ENCODE measurements at regions not wholly inside any gene's neighbourhood (a gene's known extent, or its start where the extent isn't known, plus 50 kb on each side); places are given as distances from the start of the nearest gene placed in this dataset.

DNA sequence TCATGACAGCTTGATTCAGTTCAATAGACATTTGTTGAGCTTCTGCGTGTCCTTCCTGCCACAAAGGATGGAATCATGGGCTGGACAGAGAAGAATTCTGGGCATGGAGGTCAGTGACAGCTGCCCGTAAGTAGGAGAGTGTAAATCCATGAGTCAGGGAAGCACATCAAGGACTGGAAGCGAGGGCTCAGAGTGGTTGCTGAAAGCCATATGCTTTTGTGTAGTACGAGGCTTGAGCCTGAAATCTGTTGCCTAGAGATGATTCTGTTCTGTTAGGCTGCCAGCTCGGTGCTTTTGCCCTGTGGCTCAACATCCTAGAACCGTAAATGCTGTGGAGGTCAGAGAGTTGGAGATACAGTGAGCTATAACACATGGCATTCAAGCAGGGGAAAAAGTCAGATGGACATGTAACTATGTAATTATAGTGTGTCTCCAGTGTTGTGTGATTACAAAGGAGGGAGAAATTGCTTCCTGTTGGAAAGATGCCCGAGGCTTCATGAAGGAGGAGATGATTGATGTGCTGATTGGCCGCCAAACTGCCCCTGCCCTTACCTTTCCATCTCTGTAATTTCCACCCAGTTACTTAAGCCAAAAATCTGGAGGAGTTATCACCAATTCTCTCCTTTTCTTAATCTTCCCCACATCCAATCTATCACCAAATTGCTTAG, 92.8 kb upstream of the CACNA1E start:
- no peak for DNase-seq (ENCODE audit: low read depth)

DNA sequence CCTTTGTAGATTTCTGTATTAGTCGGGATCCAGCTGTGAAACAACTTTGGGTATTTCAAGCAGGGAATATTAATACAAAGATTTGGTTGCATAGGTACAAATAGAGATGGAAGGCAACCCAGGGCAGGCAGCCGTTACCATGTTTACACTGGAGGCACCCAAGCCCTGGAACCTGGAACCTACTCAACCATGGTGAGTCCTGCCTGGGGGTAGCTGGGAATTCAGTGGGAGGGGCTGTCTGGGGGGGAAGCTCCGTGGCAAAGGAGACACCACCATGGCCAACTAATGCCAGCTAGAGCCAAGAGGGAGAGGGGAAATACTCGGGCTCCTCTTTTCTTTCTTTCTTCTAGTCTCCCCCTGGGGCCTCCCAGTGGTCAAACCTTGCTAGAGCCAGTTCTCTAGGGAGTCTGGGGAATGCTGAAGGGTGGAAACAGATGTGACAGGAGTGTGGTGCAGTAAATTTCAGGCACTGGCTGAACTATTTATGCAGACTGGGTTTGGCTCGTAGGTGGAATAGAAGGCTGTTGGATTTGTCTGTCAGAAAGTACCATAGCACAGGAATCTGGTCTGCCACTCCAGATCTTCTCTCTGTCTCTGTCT, 91.9 kb upstream of the CACNA1E start:
- no peak for DNase-seq (ENCODE audit: low read depth)

DNA sequence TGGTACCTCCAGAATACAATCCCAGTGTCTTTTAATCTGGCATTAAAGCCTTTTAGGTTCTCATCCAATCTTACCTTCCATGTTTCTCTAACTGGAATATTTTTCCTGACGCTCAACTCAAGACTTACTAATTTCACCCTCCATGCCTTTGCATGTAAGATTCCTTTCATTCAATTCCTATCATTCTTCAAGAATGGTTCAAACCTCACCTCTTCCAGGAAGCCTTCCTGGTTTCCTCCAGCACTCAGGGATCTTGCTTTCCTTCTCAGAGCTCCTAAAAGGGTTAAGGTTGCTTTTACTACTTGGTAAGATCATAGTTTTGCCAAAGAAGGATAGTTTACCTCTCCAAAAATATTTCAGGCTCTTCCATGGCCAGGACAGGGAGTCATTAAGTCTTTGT, 91.2 kb upstream of the CACNA1E start:
- no peak for DNase-seq (ENCODE audit: low read depth)

DNA sequence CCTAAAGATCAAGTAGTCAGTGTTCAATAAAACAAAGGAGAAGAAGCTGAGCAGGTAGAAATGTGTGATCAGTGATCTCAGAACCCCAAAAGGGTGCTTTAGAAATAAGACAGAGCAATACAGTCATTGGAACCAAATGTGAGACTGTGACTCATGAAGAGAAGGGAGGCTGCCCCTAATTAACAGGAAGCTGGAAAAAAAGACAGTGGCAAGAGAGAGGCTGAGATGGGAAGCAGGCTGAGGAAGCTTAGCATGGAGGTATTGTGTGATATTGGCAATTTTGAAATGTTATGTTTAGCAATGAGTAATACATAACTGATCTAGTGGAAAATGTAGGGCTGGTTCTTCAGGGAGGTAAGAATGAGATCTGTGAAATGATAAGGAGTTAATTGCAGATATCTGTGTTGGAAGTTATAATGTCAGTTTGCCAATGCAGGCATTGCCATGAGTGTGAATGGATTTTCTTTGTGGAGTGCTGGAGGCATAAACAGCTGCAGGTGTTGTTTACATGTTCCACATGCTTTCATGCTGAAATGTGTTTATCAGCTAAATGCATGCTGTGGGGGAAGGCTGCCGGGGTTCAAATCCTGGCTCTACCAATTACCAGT, 90.6 kb upstream of the CACNA1E start:
- DNase-seq (ENCODE audit: low read depth), result no peak

DNA sequence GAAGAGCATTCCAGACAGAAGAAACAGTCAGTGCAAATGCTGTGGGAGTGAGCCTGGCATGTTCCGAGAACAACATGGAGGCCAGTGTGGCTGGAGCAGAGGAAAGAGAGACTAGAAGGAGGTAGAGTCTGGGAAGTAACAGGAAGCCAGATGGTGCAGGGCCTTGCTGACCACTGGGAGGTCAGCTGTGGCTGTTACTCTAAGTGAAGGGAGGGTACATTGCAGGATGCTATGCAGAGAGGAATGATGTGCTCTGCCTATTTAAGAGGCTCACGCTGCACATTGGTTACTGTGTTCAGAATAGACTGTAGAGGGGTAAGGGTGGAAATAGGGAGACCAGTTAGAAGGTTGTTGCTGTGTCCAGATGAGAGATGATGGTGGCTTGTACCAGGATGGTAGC, 88.6 kb upstream of the CACNA1E start:
- DNase-seq (ENCODE audit: low read depth), result no peak

DNA sequence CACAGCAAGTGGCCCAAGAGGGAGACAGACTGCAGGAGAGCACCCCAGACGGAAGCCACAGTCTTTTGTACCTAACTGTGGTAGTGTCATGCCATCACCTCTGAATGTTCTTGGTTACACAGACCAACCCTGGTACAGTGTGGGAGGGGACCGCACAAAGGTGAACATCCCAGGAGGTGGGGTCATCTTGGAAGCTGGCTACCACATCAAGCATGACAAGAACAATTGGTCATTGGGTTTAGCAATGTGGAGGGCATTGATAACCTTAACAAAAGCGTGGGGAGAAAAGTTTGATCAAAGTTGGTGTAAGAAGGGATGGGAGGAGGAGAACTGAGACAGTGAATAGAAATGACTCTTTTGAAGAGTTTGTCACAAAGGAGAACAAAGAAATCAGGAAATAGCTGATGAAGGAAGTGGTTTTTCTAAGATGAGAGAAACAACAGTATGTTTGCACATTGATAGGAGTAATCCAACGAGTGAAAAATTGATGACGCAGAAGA, 87.1 kb upstream of the CACNA1E start:
- DNase-seq (ENCODE audit: low read depth), result no peak

DNA sequence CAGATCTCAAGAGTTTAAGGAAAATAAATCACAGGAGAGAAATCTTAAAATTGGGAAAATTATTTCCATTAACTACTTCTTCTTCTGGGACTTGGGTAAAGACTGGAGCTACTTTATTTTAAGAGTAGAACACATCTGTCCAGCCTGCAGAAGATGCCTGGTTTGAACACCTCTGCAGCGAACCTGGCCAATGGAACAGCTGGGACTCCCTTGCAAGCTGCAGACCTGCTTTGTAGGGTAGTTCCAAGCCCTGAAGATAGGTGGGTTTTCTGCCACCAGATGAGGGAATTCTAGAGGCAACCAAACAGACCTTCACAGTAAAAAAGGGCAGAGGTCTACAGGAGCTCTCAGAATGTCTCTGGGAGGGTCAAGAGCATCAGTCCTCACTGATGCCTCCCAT, 86.5 kb upstream of the CACNA1E start:
- DNase-seq (ENCODE audit: low read depth), result no peak

DNA sequence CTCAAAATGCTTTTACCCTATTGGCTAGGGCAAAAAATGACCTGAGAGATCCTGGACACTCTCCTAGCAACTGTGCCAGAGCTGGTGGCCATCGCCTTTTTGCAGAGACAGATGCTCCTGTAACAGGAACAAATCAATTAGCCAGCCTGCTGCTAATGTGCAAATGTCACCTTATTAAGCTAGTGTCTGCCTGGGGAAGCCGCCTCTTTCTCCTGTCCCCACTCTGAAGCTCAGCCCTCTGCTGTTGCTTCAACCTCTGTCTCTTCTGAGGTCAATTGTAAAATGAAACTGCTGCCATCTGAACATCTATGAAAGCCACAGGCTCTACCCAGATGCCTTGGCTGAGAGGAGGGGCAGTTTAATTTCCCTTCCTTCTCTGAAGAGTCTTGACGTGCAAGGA, 85.5 kb upstream of the CACNA1E start:
- DNase-seq (ENCODE audit: low read depth), result no peak

DNA sequence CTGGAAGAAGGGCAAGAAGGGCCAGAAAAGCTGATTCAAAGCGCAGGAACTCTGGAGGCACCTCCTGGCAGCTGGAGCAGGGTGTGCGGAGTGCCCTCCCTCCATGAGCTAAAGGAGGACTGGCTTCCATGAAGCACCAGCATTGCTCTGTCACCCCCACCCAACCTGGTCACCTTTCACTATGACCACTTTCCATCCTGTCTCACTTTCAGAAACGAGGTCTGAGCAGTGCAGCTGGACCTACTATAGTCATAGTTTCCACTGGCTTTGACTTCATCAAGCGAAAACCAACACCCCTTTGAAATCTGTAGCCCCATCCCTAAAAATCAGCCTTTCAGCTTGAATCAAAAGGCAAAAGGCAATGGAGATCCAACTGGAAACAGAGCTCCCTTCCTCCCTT, 84.8 kb upstream of the CACNA1E start:
- DNase-seq (ENCODE audit: low read depth), result no peak

DNA sequence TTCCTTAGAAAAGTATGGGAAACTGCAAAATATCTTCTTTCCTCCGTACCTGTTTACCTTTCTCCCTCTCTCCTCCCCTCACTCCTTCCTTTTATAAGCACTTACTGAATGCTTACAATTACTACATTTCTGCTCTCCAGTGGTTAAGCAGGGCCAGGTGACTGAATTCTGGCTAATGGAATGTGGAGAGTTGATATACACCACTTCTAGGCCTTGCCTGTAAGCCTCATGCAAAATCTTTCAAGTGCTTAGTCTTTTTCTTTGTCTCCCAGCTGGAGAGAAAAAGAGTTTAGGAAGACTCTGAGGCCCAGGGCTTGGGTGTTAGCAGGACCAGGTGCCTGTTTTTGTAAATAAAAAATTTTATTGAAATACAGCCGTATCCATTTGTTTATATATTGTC, 77.7 kb upstream of the CACNA1E start:
- no peak for DNase-seq (ENCODE audit: low read depth)

DNA sequence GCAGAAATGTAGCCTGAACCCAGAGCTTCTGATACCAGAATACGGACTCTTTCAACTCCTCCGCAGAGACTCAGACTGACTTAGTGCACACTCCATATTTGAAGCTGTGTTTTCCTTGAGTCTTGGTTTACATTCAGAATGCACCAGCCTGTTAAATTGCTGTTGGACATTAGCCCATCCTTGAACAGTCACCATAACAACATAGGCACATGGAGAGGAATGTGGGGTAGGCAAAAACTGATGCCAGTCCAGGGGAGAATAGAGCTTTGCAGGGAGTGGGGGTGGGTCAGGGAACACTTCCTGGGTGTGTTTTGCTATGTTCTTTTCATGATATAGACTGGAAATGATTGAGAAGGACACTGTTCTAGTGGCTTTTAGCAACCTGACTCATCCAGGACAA, 76.3 kb upstream of the CACNA1E start:
- no peak for DNase-seq (ENCODE audit: low read depth)

DNA sequence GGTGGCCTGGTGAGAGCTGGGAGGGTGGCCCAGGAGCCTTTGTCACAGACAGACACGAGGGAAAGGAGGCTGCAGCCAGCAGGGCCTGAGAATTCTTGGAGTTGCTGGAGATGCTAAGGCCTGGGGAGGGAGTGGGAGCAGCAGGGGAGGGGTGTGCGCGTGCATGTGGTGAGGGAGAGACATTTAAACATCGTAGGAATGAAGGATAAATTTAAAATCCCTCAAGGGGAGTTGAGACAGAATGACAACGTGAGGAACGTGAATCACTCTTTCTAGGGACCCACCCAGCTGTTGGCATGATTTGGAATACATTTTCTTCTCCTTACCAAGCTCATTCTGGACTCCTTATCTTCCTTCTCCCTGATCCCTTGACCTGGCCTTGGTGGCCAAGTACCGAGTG, 73.3 kb upstream of the CACNA1E start:
- DNase-seq (ENCODE audit: low read depth), result no peak

DNA sequence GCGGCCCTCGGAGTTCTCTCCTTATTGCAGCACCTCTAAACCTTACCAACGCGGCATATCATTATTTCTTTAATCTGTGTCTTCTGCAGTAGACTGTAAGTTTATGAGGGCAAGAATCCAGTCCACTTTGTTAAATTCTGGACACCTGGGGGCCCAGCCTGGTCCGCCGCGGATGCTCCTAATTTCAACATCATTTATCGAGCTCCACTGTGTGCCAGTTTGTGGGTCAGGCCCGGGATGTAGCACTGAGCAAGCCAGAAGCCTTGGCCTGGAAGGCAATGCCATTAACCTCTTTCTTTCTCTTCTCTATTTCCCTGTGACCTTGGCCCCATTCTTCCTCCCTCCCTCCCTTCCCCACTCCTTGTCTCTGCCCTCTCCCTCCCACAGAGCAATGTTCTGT, 70.6 kb upstream of the CACNA1E start:
- DNase-seq (ENCODE audit: low read depth), result no peak

DNA sequence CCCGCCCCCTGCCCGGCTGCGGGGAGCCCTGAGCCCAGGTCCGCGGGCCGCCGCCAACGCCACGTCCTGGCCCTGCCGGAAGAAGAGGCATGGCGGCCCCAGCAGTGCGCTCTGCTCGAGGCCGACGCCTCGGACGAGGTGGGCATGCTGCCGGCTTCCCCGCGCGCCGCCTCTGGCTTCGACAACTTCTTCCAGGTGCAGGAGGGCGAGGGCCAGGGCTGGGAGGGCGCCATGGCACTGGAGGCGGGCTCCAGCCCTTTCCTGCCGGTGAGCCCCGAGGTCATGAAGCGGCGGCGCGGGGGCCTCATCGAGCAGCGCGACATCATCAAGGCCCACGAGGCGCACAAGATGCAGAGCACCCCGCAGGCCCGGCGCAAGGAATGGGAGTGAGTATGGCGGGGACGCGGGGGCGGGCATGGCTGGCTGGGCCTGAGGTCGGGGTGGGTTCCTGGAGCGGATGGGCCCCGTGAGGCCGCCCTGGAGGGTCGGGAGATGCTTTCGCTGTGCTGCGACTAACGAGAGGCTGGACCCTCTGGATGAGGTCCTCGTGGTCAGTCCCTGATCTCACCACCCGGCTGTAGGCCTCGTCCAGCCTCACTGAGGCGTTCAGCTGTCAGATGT, 70.0 kb upstream of the CACNA1E start:
- DNase-seq (ENCODE audit: low read depth), result no peak

DNA sequence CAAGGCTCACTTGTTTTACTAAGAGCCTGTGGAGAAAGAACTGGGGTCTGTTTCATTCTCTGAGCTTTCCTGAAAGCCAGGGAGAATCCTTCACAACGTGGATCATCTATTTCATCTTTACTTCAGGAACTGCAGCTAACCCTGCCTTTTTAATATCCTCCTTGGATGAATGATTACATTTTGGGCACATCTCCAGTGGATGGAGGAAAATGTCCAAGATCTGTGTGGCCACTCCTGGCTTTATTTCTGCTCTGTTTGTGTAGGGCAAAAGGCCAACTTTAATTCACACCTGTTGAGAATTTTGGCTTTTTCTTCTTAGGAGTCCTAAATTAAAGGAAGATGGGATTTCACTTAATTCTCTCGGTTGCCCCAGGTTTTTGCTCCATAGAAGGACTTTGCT, 69.5 kb upstream of the CACNA1E start:
- DNase-seq (ENCODE audit: low read depth), result no peak

DNA sequence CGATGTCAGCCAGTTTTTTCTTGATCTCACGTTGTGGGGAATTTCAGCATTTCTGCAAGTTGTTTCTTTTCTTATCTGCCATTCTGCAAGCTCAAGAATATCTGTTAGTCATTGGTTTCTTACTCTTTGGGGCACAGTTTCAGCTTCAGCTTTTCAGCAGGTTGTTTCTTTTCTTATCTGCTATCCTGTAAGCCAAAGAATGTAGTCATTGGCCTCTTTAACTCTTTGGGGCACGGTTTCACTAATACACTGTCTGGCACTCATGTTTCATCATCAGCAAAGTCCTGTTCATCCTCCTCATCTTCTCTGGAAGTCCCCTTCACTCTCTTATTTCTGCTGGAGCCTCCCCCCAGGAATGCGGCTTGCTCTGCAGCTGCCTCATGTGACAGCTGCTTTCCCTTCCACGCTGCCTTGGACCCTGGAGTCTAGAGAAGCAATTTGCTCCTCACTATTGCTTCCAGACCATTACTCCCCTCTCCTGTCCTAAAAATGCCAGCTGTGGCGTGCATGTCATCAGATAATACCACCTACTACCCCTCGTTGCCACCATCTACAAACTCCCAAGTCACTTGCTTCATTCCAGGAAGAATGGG, 67.0 kb upstream of the CACNA1E start:
- no peak for DNase-seq (ENCODE audit: low read depth)

DNA sequence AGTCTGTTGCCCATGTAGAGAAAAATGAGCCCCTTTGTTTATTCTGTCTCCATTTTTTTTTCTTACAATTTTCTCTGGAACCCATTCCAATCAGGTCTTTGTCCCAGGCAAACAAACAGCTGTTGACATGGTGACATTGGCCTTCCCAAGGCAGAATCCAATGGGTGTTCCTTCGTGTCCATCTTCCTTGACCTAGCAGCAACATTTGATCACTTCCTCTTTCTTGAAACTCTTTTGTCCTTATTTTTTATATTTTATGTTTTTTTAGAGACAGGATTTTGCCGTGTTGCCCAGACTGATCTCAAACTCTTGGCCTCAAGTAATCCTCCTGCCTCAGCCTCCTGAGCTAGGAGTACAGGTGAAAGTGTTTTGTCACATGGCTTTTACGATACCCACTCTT, 65.4 kb upstream of the CACNA1E start:
- no peak for DNase-seq (ENCODE audit: low read depth)

DNA sequence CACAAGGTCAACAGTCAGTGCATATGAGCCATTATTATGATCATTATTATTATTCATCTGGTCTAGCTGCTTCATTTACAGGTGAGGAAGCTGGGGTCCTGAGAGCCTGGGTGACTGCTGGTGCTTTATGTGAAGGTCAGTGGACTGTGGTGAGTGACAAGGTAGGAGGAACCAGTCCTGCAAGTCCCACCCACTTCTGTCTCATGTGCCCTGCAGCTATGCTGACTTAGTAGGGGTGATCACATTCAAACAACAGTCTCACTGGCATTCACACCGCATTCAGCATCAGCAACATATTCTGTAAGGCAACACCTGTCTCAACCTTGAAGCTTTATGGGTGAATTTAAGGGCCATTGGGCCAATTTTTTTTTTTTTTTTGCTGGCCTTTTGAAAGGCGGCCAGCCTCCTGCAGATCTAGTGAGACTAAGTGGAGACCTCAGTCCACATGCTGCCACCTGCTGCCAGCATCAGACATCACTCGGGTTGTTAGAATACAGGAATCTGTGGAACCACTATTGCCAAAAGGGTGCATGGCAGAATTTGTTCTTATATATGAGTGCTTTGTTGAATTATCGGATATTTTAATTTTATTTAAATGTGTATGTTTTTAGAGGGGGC, 59.9 kb upstream of the CACNA1E start:
- DNase-seq (ENCODE audit: low read depth), result peak; percentile 4

DNA sequence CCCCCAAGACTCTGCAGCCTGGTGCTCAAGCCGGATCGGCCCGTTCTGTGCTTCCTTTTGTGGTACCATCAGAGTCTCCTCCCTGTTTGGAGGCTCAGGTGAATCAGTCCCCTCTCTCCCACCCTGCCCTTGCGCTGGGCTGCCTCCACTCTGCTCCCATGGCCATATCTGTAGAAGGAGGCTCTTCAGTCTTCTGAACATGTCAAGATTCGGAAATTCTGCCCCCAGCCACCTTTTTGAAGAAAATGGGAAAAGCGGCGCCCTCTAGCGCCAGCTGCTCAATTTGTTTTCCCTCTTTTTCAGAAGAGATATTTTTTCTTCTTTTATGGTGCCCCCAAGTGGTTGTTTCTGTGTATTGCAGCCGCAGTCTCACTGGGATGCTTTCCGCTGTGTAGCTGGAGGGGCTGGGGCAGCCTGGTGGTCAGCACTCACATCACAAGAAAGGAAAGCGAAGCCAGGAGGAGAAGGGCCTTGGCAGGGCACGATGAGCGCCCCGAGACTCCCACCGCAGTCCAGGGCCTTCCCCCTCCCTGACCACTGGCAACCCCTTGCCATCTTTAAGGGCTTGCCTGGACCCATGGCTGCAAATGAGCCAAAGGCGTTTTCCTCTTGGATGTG, 58.4 kb upstream of the CACNA1E start:
- DNase-seq (ENCODE audit: low read depth), result peak; percentile 15

DNA sequence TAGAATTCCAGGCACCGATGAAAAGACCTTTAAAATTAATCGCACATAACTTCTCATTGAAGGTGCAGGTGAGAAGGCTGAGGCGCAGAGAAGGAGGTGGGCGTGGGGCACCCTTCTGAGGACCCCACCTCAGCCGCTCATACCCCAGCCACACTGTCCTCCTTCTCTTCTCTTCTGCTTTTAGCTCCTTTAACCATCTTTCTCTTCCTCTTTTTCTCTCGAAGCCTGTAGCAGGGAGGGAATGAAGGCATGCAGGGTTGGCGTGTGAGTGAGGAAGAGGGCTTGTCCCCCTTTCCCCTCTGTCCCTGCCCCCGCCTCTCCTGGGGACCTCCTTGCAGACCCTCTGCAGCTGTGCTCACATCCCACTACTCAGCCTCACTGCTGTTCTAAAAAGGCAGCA, 57.8 kb upstream of the CACNA1E start:
- no peak for DNase-seq (ENCODE audit: low read depth)

DNA sequence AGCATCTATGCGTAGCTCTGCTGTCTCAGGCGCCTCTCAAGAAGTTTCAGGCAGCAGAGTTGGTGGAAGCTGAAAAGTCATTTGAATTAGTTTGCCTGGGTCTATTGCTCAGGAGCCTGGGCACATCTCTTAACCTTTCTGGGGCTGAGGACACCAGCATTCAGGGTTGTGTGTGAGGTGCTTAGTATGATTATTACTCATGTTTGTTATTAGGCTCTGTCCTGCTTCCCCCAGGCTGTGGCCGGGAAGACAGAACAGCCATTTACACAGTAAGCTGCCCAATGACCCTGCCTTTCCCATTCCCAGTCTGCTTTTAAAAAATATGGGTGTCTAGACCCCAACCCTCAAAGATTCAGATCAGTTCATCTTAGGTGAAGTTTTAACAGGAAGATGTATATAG, 53.9 kb upstream of the CACNA1E start:
- DNase-seq (ENCODE audit: low read depth), result no peak
